ENCODE measurements at regions not wholly inside any gene's neighbourhood (a gene's known extent, or its start where the extent isn't known, plus 50 kb on each side); places are given as distances from the start of the nearest gene placed in this dataset.
"Not testable (repeated sequence)": the region's sequence is repeated elsewhere in the genome, so short reads cannot be mapped to it uniquely, and the experiment has no call there.

- not testable (repeated sequence) for TF ChIP-seq POLR2A (IDR thresholded peaks at IDR 0.05; ENCODE audit: low read depth); EP300 (IDR thresholded peaks at IDR 0.05)
These were observed 51.3 kb downstream of the NACA2 start for GRCh38 chr17:61539728-61540127.
